Small intestine (tissue), 7 donors: ENCODE measurements at regions not wholly inside any gene's neighbourhood (a gene's known extent, or its start where the extent isn't known, plus 50 kb on each side); places are given as distances from the start of the nearest gene placed in this dataset.
"Not testable (repeated sequence)": the region's sequence is repeated elsewhere in the genome, so short reads cannot be mapped to it uniquely, and the experiment has no call there.

Experiments
- DNase-seq, 2 donors: peaks; one replicate each; pipeline versions ENCODE4 v3.0.0 to v3.0.0-alpha.2; 2013
- FAIRE-seq: peaks from 2 replicates; lab custom pipeline; 2012; peaks lifted over from hg19 to GRCh38; lab: Jason Lieb, UNC
- H3K27ac ChIP-seq, 3 donors: one replicate each; pipeline ENCODE4 v1.5.1; 2013; ENCODE audit warnings: low read length in 2 of 3, mild to moderate bottlenecking in 2 of 3, control low read depth in 1 of 3, inconsistent platforms in 1 of 3, low read depth in 1 of 3, moderate library complexity in 1 of 3
- H3K27me3 ChIP-seq, 3 donors: one replicate each; pipeline ENCODE4 v1.6.1; 2013; ENCODE audit warnings: low read length in 3 of 3, inconsistent platforms in 1 of 3; ENCODE audit not compliant: control insufficient read depth in 3 of 3, insufficient read depth in 3 of 3
- H3K36me3 ChIP-seq, 3 donors: one replicate each; pipeline ENCODE4 v1.6.1; 2013; ENCODE audit warnings: low read length in 3 of 3, inconsistent platforms in 1 of 3, low read depth in 1 of 3, mild to moderate bottlenecking in 1 of 3, moderate library complexity in 1 of 3; ENCODE audit not compliant: control insufficient read depth in 3 of 3, insufficient read depth in 2 of 3
- H3K4me1 ChIP-seq, 3 donors: one replicate each; pipeline ENCODE4 v1.6.1; 2013; ENCODE audit warnings: low read length in 2 of 3, inconsistent platforms in 1 of 3, low read depth in 1 of 3, mild to moderate bottlenecking in 1 of 3, moderate library complexity in 1 of 3; ENCODE audit not compliant: control insufficient read depth in 3 of 3, insufficient read depth in 2 of 3
- H3K4me3 ChIP-seq, 3 donors: one replicate each; pipeline ENCODE4 v1.5.1; 2013; ENCODE audit warnings: low read length in 3 of 3, control low read depth in 1 of 3, inconsistent platforms in 1 of 3, low read depth in 1 of 3, mild to moderate bottlenecking in 1 of 3, moderate library complexity in 1 of 3
- H3K9me3 ChIP-seq, 2 donors: one replicate each; pipeline ENCODE4 v1.6.1; 2013; ENCODE audit warnings: low read depth in 1 of 2, low read length in 1 of 2; ENCODE audit not compliant: control insufficient read depth in 2 of 2, insufficient read depth in 1 of 2
- whole genome bisulfite sequencing, 3 donors: extraction: QIAGEN DNeasy Blood & Tissue Kit; methylation state at CpG; one replicate each; pipeline ENCODE4 v1.1.7; 2013; 5-methylcytosine and 5-hydroxymethylcytosine counted together
- donor health status: healthy with polysubstance abuse.
- donor health status: control.
- donor health status: control.
- donor health status: Bipolar disorder and iron deficiency.
- donor health status: healthy.

DNA sequence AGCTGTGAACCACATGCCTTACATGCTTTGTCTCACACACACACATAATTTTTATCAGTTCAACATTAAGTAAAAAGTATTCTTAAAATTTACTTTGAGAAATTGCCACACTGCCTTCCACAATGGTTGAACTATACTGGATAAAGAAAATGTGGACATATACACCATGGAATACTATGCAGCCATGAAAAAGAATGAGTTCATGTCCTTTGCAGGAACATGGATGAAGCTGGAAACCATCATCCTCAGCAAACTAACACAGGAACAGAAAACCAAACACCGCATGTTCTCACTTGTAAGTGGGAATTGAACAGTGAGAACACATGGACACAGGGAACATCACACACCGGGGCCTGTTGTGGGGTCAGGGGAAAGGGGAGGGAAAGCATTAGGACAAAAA is 774.9 kb upstream of the RAB6C start:
- 89 to 100% (median 96%) methylated on average over 2 of the region's 2 CpGs for WGBS, 3 donors
- not testable (repeated sequence) for H3K4me3 ChIP-seq, H3K27ac ChIP-seq, FAIRE-seq, H3K9me3 ChIP-seq, H3K36me3 ChIP-seq, H3K27me3 ChIP-seq, H3K4me1 ChIP-seq, DNase-seq

DNA sequence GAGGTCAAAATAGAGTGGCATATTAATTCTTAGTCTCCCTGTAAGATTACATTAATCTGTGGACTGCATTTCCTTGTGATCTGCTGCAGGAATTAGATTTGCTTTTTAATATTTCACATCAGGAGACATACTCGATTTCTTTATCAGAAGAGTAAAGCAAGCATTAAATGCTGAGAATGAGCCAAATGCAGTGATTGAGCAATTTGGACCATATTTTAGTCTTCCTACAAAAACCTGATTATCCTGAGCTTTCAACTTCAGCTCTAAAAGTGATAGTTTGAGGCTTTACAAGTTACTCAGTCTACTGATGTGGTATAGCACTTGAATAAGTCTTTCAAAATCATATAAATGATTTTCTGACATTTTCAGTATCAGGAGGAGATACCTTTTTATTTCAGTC is 774.3 kb upstream of the RAB6C start:
- Histone ChIP-seq H3K36me3 (no peaks in the 10 kb centered on the region), H3K9me3 (no peaks in the 10 kb centered on the region), H3K4me3 (no peak overlapping the region), H3K27ac (no peak overlapping the region), H3K4me1 (no peaks in the 10 kb centered on the region), H3K27me3 (peaks cover 0 to 3% (median 2%) of the 10 kb centered on the region in 3 donors)
- WGBS, 3 donors: 28 to 64% (median 31%) methylated on average over 1 of the region's 1 CpG
- DNase-seq (no peak), FAIRE-seq (no peak)

DNA sequence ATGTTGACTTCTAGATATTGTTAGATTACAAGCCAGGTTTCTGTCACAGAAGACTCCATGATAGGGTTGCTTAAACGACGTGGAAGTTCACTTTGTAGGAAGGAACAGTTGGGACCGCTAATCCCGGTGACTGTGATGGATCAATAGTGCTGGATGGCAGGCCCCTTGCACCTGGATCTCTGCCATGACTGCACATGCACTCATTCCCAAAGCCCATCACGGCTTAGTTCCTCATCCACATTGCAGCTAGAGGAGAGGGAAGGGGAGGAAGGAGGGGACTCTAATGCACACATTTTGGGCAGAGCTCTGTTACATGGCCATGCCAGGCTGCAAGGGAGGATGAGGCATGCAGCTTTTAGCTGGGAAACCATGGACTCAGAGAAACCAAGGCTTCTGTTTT is 773.7 kb upstream of the RAB6C start:
- H3K4me3 ChIP-seq: no peak overlapping the region
- DNase-seq (no peak), FAIRE-seq (no peak)
- H3K9me3 ChIP-seq: no peaks in the 10 kb centered on the region
- H3K36me3 ChIP-seq: no peaks in the 10 kb centered on the region
- no peaks in the 10 kb centered on the region for H3K4me1 ChIP-seq
- no peak overlapping the region for H3K27ac ChIP-seq
- H3K27me3 ChIP-seq: peaks cover 0 to 3% (median 2%) of the 10 kb centered on the region in 3 donors
- 59 to 65% (median 62%) methylated on average over 5 of the region's 5 CpGs for WGBS, 3 donors

DNA sequence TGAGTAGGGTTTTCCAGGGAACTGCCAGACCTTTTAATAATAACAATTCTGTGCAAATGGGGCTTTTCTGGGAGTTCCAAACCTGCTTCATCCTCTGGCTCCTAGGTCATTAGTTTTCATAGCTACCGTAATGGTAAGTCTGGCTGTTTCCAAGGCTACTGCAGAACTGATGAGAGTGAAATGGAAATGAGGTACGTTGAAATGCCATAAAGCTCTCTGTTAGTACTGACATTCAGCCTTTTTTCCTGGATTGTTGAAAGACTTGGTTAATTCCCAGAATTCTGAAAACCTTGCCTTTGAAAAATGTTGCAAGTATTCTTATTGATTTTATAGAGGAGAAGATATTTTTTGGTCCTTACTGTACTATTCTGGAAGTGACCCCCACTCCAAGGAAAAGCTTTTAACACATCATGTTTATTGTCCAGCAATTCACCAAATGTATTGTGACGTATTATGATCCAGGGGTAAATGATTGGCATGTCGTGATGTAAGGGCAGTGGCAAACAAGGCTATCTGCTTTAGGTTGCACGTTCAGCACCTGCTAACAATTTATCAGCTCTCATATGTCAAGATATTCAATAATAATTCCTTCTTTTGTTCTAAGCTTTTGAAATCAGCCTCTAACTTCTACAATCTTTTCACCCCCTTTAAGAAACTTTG is 767.0 kb upstream of the RAB6C start:
- Histone ChIP-seq H3K4me1 (no peaks in the 10 kb centered on the region), H3K27me3 (peaks cover 0 to 3% (median 0%) of the 10 kb centered on the region in 3 donors), H3K27ac (no peak overlapping the region), H3K36me3 (no peaks in the 10 kb centered on the region), H3K4me3 (no peak overlapping the region), H3K9me3 (no peaks in the 10 kb centered on the region)
- no peak for DNase-seq
- WGBS, 3 donors: 50 to 75% (median 59%) methylated on average over 5 of the region's 5 CpGs
- no peak for FAIRE-seq

DNA sequence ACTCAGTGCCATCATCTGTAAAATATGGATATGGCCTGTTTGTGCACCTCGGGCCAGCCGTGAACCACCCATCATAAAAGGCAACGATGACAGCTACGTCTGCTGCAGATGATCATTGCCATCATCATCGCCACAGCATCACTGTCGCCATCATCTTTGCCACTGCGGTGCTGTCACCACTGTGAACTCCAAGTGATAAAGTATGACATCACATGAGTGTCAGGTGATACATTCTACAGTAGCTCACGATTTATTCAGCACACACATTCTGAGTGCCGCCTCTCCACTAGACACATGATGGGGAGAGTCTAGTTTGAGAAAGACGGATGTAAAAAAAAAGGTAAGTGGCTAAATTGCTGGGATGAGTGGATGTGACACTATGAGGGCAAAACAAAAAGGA is 755.4 kb upstream of the RAB6C start:
- 82 to 91% (median 83%) methylated on average over 10 of the region's 10 CpGs for WGBS, 3 donors
- Histone ChIP-seq H3K27ac (no peak overlapping the region), H3K9me3 (no peaks in the 10 kb centered on the region), H3K4me1 (no peaks in the 10 kb centered on the region), H3K27me3 (peaks cover 0 to 5% (median 0%) of the 10 kb centered on the region in 3 donors), H3K4me3 (no peak overlapping the region), H3K36me3 (no peaks in the 10 kb centered on the region)
- FAIRE-seq (no peak), DNase-seq (no peak)

DNA sequence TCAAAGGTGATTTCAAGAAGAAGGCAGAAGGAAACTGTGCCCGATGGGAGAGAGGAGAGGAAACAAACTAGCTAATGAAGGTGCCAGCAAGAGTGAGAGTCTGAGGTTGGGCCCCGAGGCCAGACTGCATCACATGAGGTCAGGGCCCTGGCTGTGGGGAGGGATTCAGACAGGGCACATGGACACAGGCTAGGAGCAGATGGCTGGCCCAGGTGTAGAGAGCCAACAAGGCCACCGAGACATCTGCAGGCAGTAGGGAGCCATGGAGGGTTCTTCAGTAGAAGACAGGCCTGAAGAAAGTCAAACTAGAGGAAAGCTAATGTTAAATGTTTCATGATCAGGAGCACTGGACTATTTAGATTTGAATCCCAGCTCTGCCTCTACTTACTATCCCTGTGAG is 755.0 kb upstream of the RAB6C start:
- DNase-seq (no peak), FAIRE-seq (no peak)
- no peak overlapping the region for H3K4me3 ChIP-seq
- H3K9me3 ChIP-seq: no peaks in the 10 kb centered on the region
- H3K27me3 ChIP-seq: peaks cover 0 to 5% (median 0%) of the 10 kb centered on the region in 3 donors
- H3K36me3 ChIP-seq: no peaks in the 10 kb centered on the region
- no peak overlapping the region for H3K27ac ChIP-seq
- whole genome bisulfite sequencing, 3 donors: 73 to 84% (median 80%) methylated on average over 3 of the region's 3 CpGs
- no peaks in the 10 kb centered on the region for H3K4me1 ChIP-seq

DNA sequence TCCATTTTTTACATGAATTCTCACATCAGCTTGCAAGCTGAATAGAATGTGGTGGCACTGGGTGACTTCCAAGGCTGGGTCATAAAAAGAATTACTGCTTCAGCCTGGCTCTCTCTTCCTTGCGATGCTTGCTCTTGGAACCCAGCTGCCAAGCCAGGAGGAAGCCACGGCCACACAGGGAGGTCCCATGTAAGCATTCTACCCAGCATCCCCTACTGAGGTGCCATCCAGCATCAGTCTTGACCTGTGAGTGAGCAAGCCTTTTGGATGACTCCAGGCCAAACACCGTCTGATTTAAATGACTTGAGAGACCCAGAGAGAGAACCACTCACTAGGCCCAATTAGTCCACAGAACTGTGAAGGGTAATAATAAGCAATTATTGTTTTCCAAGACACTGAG is 750.3 kb upstream of the RAB6C start:
- Histone ChIP-seq H3K36me3 (no peaks in the 10 kb centered on the region), H3K4me1 (no peaks in the 10 kb centered on the region), H3K27me3 (peaks cover 0 to 5% (median 0%) of the 10 kb centered on the region in 3 donors), H3K27ac (no peak overlapping the region), H3K4me3 (no peak overlapping the region), H3K9me3 (no peaks in the 10 kb centered on the region)
- WGBS, 3 donors: 57 to 65% (median 58%) methylated on average over 3 of the region's 3 CpGs
- DNase-seq (no peak), FAIRE-seq (no peak)

DNA sequence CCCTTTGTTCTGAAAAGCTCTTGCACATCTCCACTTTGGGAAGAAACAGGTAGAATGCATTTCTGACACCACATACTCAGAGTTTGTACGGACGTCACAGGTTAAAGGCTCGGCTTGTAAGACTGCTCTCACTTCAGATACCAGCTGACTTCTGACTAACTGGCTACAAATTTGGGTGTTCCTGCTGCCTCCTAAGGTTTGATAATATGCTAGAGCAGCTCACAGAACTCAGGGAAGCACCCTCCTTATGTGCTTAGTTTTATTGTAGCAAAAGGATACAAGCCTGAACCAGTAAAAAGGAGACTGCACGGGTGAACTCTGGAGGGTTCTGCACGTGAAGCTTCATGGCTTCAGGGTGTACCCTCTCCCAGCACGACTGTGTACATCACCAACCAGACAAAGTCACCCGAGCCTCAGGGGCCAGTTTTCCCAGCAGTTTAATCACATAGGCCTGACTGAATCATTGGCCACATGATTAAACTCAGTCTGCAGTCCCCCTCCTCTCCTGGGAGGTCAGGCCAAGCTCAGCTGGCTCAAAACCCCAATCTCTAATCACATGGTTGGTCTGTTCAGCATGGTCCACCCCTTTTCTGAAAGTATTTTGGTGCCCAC is 749.5 kb upstream of the RAB6C start:
- DNase-seq (no peak), FAIRE-seq (no peak)
- Histone ChIP-seq H3K36me3 (no peaks in the 10 kb centered on the region), H3K27me3 (peaks cover 0 to 5% (median 0%) of the 10 kb centered on the region in 3 donors), H3K27ac (no peak overlapping the region), H3K9me3 (no peaks in the 10 kb centered on the region), H3K4me3 (no peak overlapping the region), H3K4me1 (no peaks in the 10 kb centered on the region)
- WGBS, 3 donors: 81 to 82% (median 81%) methylated on average over 7 of the region's 7 CpGs
